Urothelium cell line (cell line): ENCODE measurements at regions not wholly inside any gene's neighbourhood (a gene's known extent, or its start where the extent isn't known, plus 50 kb on each side); places are given as distances from the start of the nearest gene placed in this dataset.
A peak's percentile ranks its signal among the peaks of the same experiment; 100 is the strongest.

Experiments
- DNase-seq: peaks from one replicate; pipeline ENCODE4 v3.0.0; 2011; ENCODE audit warnings: low spot score, mixed read lengths
- FAIRE-seq: peaks from 2 replicates; lab custom pipeline; 2011; peaks lifted over from hg19 to GRCh38; lab: Jason Lieb, UNC

GRCh38 chr11:107222431-107222830 lies 204.2 kb upstream of the GUCY1A2 start:
- DNase-seq (no peak), FAIRE-seq (no peak)

- no peak for DNase-seq
- no peak for FAIRE-seq
Observed at GRCh38 chr11:107221748-107222285, 203.5 kb upstream of the GUCY1A2 start.

- no peak for DNase-seq
Observed at GRCh38 chr11:107218123-107219013, 200.1 kb upstream of the GUCY1A2 start.

GRCh38 chr11:107217444-107217843 lies 199.2 kb upstream of the GUCY1A2 start:
- FAIRE-seq (no peak), DNase-seq (no peak)

More at GRCh38 chr11:107218123-107219013, 200.1 kb upstream of the GUCY1A2 start:
- no peak for FAIRE-seq

DNA sequence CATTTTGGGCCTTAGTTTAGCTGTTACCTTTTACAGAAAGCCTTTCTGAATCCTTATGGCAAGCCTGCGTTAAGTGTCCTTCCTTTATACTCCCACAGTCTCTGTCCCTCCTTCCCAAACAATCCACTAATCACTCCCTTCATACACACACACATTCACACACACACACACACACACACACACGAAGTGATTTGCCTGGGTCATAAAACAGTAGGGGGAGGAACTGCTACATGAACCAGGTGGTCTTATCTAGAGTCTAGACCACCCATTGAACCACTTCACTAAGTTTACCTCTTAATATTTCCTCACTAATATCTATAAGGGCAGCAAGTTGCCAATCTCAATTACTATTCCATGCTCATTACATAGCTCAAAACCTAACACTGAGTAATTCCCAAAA lies 196.7 kb upstream of the GUCY1A2 start:
- DNase-seq (no peak), FAIRE-seq (no peak)

DNA sequence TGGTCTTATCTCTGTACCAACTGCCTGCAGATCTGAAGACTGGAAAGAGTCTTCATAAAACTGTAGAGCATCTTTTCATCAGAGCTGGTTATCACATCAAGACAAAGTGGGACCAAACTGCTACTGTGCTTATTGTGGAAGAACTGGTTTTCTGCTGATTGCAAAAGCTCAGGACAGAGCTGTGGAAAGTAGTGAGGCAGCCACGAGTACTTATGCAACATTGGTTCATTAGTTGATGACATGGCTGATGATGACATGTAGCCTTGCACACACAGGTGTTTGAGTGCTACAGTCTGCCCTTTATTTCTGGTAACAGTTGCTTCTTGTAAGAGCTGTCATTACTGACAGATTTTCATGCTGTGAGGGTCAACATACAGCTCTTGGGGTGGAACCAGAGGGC lies 185.4 kb upstream of the GUCY1A2 start:
- FAIRE-seq (no peak), DNase-seq (no peak)

DNA sequence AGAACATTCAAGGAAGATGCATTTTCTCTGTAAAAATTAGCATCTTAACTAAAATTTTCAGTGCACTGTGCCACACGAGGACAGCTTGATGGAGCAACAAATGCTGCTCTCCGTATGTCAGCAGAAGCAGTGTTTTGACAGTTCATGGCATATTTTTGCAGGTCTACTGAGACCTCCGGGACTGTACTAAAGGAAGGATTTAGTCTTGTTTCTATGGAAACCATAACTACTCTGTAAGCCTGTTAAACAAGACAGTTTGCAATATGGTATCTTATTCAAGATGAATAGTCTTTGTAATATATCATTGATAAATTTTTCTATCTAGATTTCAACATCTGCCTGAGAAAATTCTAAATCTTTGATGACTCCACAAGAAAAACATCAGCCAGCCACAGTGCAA lies 184.0 kb upstream of the GUCY1A2 start:
- DNase-seq (no peak), FAIRE-seq (no peak)

- FAIRE-seq: no peak
- DNase-seq: no peak
Observed at GRCh38 chr11:107198490-107199007, 180.3 kb upstream of the GUCY1A2 start.

- FAIRE-seq (no peak), DNase-seq (no peak)
Observed at GRCh38 chr11:107197932-107198331, 179.7 kb upstream of the GUCY1A2 start.

DNA sequence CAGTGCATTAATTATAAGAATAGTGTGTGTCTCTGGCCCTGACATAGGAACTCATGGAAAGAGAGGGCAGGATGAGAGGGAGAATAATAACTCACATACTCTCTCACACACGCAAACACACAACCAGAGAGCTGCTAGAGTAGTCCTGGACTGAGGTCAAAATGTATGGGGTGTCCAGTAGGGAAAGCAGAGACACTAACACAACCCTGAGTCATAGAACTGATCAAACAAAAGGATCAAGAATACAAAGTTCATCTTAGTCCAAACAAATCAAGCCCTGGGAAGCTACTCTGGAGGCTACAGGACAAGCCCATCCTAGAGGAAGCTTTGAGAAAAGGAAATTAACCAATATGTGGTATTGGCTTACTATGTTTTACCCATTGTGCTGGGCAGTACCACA lies 178.5 kb upstream of the GUCY1A2 start:
- no peak for FAIRE-seq
- no peak for DNase-seq

- no peak for FAIRE-seq
- no peak for DNase-seq
Observed at GRCh38 chr11:107184986-107185385, 166.7 kb upstream of the GUCY1A2 start.

GRCh38 chr11:107183953-107184352 lies 165.7 kb upstream of the GUCY1A2 start:
- FAIRE-seq (no peak), DNase-seq (no peak)

DNA sequence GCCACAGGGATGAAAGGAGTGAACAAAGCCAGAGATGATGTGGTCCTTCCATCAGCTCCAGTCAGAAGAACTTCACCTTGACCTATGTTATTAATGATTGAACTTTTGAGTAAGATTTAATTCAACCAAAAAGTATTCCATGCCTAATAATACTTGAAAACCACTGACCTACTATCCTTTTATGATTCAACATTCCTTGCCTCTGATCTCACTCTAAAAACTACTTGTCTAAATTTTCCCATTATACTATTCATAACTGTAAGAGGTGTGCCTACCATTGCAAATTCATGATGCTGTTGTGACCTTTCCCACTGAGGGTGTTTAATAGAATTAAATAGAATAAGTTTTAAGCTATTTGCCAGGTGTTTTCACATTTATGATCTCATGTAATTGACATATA lies 164.7 kb upstream of the GUCY1A2 start:
- FAIRE-seq (no peak), DNase-seq (peak; percentile 36)

- FAIRE-seq: no peak
- no peak for DNase-seq
Observed at GRCh38 chr11:107180236-107180635, 162.0 kb upstream of the GUCY1A2 start.

- no peak for FAIRE-seq
- no peak for DNase-seq
Observed at GRCh38 chr11:107179829-107180228, 161.6 kb upstream of the GUCY1A2 start.

DNA sequence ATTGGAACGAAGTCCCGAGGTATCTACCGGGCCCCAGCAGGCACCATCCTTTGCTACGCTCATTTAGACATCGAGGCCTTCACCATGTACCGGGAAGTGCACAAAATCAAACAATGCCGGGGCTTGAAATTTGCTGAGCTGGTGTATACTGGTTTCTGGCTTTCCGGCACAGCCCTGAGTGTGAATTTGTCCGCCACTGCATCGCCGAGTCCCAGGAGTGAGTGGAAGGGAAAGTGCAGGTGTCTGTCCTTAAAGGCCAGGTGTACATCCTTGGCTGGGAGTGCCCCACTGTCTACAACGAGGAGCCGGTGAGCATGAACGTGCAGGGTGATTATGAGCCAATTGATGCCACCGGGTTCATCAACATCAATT lies 158.8 kb upstream of the GUCY1A2 start:
- DNase-seq (no peak), FAIRE-seq (no peak)

DNA sequence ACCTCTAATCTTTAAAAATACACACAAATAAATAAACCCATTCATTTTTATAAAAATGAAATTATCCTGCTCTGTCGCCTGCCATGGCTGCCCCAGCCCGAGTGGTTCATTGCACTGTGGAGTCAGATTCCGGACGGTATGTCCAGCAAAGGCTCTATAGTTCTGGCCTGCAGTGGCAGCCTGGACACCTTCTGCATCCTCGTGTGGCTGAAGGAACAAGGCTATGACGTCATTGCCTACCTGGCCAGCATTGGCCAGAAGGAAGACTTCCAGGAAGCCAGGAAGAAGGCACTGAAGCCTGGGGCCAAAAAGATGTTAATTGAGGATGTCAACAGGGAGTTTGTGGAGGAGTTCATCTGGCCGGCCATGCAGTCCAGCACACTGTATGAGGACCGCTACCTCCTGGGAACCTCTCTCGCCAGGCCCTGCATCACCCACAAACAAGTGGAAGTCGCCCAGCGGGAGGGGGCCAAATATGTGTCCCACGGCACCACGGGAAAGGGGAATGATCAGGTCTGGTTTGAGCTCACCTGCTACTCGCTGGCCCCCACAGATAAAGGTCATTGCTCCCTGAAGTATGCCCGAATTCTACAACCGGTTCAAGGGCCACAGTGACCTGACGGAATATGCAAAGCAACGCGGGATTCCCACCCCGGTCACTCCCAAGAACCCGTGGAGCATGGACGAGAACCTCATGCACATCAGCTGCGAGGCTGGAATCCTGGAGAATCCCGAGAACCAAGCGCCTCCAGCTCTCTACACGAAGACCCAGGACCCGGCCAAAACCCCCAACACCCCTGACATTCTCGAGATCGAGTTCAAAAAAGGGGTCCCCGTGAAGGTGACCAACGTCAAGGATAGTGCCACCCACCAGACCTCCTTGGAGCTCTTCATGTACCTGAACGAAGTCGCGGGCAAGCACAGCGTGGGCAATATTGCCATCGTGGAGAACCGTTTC lies 158.2 kb upstream of the GUCY1A2 start:
- DNase-seq: no peak
- no peak for FAIRE-seq

DNA sequence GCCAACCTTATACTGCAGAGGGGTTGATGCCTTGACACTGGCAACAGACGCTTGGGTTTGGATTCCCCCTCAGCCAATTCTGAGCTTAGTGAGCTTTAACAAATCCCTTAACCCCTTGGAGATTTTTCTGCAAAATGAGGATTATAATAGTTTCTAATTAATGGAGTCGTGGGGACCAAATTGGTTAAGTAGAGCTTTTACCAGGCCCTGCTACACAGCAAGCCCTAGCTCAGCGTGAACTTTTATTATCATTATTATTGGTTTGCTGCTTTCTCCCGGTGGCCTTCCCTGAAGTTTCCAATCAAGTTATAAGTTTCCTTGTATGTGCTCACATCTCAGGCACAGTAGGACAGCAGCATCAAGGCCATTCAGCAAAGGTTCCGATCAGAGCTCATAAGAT lies 156.6 kb upstream of the GUCY1A2 start:
- no peak for FAIRE-seq

DNA sequence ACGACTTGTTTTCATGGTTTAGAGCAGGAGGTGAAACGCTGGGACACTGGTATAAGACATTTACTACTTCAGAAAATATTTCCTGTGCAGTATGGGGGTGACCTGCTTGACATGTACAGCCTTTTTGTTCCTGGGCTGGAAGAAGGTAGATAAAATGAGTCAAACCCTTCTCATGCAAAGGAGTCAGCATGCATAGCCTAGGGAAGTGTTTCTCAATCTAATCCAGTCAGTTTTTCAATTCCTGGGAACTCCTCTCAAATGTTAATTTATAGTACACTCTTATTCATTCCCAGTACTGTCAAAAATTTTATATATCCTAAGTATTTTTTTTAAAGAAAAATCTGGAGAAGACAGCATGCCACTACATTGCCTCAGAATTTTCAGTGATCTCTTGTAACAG lies 154.7 kb upstream of the GUCY1A2 start:
- FAIRE-seq: no peak
- no peak for DNase-seq

More for the DNA sequence above, 156.6 kb upstream of the GUCY1A2 start:
- no peak for DNase-seq

GRCh38 chr11:107157809-107158187 lies 139.5 kb upstream of the GUCY1A2 start:
- DNase-seq (no peak), FAIRE-seq (no peak)

DNA sequence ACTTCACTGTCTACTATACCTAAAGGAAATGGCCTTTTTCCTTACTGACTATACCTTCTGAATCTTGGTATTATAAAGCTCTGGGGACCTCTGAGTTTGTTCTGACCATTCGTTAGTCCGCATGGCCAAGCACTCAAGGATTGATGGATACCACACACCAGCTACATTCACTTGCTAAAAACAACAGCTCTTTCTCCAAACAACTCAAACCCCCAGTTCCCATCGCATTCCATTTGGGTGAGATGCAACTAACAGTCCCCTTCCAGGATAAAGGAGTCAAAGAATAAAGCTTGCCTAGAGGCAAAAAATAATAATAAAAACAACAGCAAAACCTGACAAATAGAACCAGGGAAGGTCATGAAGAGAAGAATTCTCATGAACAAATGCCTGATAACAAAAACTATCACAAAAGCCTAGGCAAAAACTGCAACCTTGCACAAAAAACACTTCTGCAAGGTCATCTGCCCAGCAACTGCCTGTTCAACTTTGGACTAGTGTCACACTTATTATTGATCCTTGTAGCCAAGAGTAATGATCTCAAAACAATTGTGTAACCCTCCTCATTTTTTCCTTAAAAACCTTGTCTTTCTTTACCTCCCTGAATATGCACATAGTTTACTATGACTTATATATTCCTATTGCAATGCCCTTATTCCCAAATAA lies 139.0 kb upstream of the GUCY1A2 start:
- FAIRE-seq: no peak
- no peak for DNase-seq
